Liver (tissue), 3 donors: ENCODE measurements at regions not wholly inside any gene's neighbourhood (a gene's known extent, or its start where the extent isn't known, plus 50 kb on each side); places are given as distances from the start of the nearest gene placed in this dataset.

Experiments
- CTCF ChIP-seq: fragments of 150-350 bp; IDR thresholded peaks from 2 replicates; pipeline ENCODE4 v1.5.1; 2017; ENCODE audit warnings: improper control_type of control experiment, low read depth, low read length; ENCODE audit not compliant: missing input control
- HNF4A ChIP-seq, 2 donors: conservative IDR thresholded peaks; 2 replicates each; pipeline ENCODE4 v1.6.1; 2016; ENCODE audit warnings: antibody characterized with exemption in 2 of 2, mild to moderate bottlenecking in 2 of 2
- YY1 ChIP-seq: IDR thresholded peaks from 2 replicates; pipeline ENCODE4 v1.6.1; 2016; ENCODE audit warnings: antibody characterized with exemption, mild to moderate bottlenecking
- donor health status: healthy.
- donor health status: healthy.

DNA sequence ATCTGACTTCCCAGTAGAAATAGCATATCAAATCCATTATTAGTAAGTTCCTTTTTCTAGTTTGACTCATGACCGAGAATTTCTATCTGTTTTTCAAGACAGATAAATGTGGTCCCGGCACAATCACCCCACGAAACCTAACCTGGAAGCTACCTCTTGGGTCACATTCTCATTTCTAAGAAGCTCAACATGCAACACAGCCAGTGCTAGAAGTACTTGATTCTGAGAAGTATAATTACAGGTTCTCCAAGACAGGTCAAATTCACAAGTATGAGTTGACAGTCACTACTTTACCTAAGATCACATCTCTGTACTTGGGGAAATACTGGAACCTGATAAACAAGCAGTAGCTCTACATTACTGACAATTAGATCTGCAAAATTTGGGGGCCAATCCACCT lies 54.0 kb upstream of the PLAC1 start:
- TF ChIP-seq CTCF (no peak), YY1 (no peak), HNF4A (conservative IDR thresholded peaks at IDR 0.05) (no peak)
